GM08714 (cell line): ENCODE measurements at regions not wholly inside any gene's neighbourhood (a gene's known extent, or its start where the extent isn't known, plus 50 kb on each side); places are given as distances from the start of the nearest gene placed in this dataset.
"Not testable (repeated sequence)": the region's sequence is repeated elsewhere in the genome, so short reads cannot be mapped to it uniquely, and the experiment has no call there.

Experiments used
- H3K4me3 ChIP-seq: fragments of 200-500 bp; sonication (Bioruptor generic); 2 replicates; pipeline ENCODE4 v1.5.1; 2014; ENCODE audit warnings: mild to moderate bottlenecking, low read length, inconsistent platforms
- ZNF274 ChIP-seq: IDR thresholded peaks from 2 replicates; pipeline ENCODE4 v1.6.1; 2012; ENCODE audit warnings: mild to moderate bottlenecking, low read depth, low read length

GRCh38 chr10:31210190-31210589 lies 108.8 kb upstream of the ZEB1 start:
- H3K4me3 ChIP-seq: no peak overlapping the region
- no peak for TF ChIP-seq ZNF274

- H3K4me3 ChIP-seq: no peak overlapping the region
- TF ChIP-seq ZNF274: no peak
These were observed 105.1 kb upstream of the ZEB1 start for GRCh38 chr10:31213959-31214358.

GRCh38 chr10:31215052-31215451 lies 104.0 kb upstream of the ZEB1 start:
- no peak for TF ChIP-seq ZNF274
- H3K4me3 ChIP-seq: no peak overlapping the region

- TF ChIP-seq ZNF274: no peak
- no peak overlapping the region for H3K4me3 ChIP-seq
These were observed 99.7 kb upstream of the ZEB1 start for GRCh38 chr10:31219306-31219705.

DNA sequence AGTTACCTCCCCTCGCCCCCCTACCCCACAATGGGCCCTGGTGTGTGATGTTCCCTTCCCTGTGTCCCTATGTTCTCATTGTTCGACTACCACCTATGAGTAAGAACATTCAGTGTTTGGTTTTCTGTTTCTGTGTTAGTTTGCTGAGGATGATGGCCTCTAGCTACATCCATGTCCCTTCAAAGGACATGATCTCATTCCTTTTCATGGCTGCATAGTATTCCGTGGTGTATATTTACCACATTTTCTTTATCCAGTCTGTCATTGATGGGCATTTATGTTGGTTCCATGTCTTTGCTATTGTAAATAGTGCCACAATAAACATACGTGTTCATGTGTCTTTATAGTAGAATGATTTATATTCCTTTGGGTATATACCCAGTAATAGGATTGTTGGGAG lies 90.2 kb upstream of the ZEB1 start:
- H3K4me3 ChIP-seq: not testable (repeated sequence)

DNA sequence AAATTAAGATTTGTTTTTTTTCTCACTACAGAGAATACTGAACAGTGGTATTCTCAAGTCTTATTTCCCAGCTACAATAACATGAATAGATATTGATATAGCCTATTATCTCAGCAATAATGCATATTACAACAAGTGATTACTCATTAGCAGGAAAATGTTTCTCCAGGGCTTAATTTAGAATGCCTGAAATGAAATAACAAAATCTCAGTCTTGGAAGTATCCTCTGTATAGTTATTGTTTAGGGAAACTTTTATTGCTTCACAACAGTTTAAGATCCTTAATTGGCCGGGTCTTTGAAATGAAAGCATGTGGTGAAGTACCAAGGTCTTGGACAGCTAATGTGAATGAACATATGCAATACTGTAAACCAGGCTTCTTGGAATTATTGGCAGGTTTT lies 79.1 kb upstream of the ZEB1 start:
- no peak for TF ChIP-seq ZNF274
- H3K4me3 ChIP-seq: no peak overlapping the region

DNA sequence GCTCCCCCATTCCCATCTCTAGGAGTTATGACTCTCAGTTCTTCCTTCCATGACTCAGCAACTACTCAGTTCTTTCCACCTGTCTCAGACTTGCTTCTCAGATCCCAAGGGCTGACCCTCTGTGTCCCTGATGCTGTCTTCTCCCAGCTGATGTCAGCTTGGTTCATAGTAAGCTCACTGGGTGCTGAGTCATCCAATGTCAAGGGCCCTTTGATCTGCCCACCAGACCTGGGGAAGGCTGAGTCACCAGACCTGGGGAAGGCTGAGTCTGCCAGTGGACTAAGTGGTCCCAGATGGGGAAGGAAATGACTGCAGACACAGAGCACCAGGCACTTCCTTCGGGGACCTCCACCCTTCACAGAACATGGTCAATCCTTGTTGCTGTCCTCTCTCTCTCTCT lies 76.1 kb upstream of the ZEB1 start:
- H3K4me3 ChIP-seq: no peak overlapping the region
- no peak for TF ChIP-seq ZNF274

GRCh38 chr10:31251118-31251517 lies 67.9 kb upstream of the ZEB1 start:
- H3K4me3 ChIP-seq: not testable (repeated sequence)

GRCh38 chr10:31253237-31253636 lies 65.8 kb upstream of the ZEB1 start:
- no peak overlapping the region for H3K4me3 ChIP-seq
- no peak for TF ChIP-seq ZNF274

- no peak overlapping the region for H3K4me3 ChIP-seq
- TF ChIP-seq ZNF274: no peak
These were observed 57.3 kb upstream of the ZEB1 start for GRCh38 chr10:31261511-31262311.

DNA sequence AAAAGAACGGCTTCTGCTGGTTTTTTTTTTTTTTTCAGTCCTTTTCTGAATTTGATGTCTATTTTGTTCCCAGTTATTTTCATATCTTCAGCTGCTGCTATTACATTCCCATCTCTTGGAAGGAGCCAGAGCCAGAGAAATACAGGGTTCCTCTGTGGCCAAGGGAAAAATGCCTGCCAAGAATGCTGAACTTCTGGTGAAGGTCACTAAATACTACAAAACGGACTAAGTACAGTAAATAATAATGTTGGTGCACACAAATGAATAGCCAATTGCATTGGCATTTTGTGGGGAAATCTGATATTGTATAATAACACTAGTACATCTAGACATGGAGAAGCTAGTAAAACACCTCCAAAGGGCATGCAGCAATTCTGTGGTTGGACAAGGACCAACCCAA lies 56.3 kb upstream of the ZEB1 start:
- H3K4me3 ChIP-seq: no peak overlapping the region
- TF ChIP-seq ZNF274: no peak

- no peak for TF ChIP-seq ZNF274
- H3K4me3 ChIP-seq: no peak overlapping the region
These were observed 55.1 kb upstream of the ZEB1 start for GRCh38 chr10:31263903-31264302.

GRCh38 chr10:31268444-31269303 lies 50.3 kb upstream of the ZEB1 start:
- TF ChIP-seq ZNF274: no peak
- no peak overlapping the region for H3K4me3 ChIP-seq
